Fibroblast of skin of left quadriceps (primary cell): ENCODE measurements at regions not wholly inside any gene's neighbourhood (a gene's known extent, or its start where the extent isn't known, plus 50 kb on each side); places are given as distances from the start of the nearest gene placed in this dataset.
"Not testable (repeated sequence)": the region's sequence is repeated elsewhere in the genome, so short reads cannot be mapped to it uniquely, and the experiment has no call there.

Experiments
- DNase-seq, 2 experiments: peaks; one replicate each; pipeline ENCODE4 v3.0.0-alpha.2; 2013; ENCODE audit warnings: low read depth in 2 of 2

- no peak for DNase-seq
Observed at GRCh38 chrX:113522814-113523213, 682.2 kb upstream of the AMOT start.

GRCh38 chrX:113514906-113515305 lies 674.3 kb upstream of the AMOT start:
- DNase-seq = no peak

GRCh38 chrX:113512700-113513395 lies 672.2 kb upstream of the AMOT start:
- DNase-seq = peak; percentile 65 to 69

GRCh38 chrX:113510586-113510985 lies 670.0 kb upstream of the AMOT start:
- peak in 1 of 2 experiments; percentile 7 for DNase-seq

GRCh38 chrX:113492895-113493294 lies 652.3 kb upstream of the AMOT start:
- no peak for DNase-seq

GRCh38 chrX:113473418-113473817 lies 632.8 kb upstream of the AMOT start:
- no peak for DNase-seq

GRCh38 chrX:113473015-113473414 lies 632.4 kb upstream of the AMOT start:
- peak; percentile 8 to 9 for DNase-seq

- no peak for DNase-seq
Observed at GRCh38 chrX:113470166-113470565, 629.5 kb upstream of the AMOT start.

- DNase-seq = no peak
Observed at GRCh38 chrX:113457719-113458118, 617.1 kb upstream of the AMOT start.

- no peak for DNase-seq
Observed at GRCh38 chrX:113455582-113455981, 615.0 kb upstream of the AMOT start.

- no peak for DNase-seq
Observed at GRCh38 chrX:113429011-113429410, 588.4 kb upstream of the AMOT start.

- DNase-seq = no peak
Observed at GRCh38 chrX:113422323-113422722, 581.7 kb upstream of the AMOT start.

GRCh38 chrX:113421432-113421831 lies 580.8 kb upstream of the AMOT start:
- DNase-seq = no peak

- no peak for DNase-seq
Observed at GRCh38 chrX:113412106-113412505, 571.5 kb upstream of the AMOT start.

GRCh38 chrX:113408843-113409242 lies 568.2 kb upstream of the AMOT start:
- no peak for DNase-seq

GRCh38 chrX:113400193-113400704 lies 559.6 kb upstream of the AMOT start:
- DNase-seq = no peak

- no peak for DNase-seq
Observed at GRCh38 chrX:113399506-113400192, 559.0 kb upstream of the AMOT start.

GRCh38 chrX:113392355-113392754 lies 551.7 kb upstream of the AMOT start:
- DNase-seq = no peak

- no peak for DNase-seq
Observed at GRCh38 chrX:113391875-113392274, 551.2 kb upstream of the AMOT start.

- DNase-seq = no peak
Observed at GRCh38 chrX:113390531-113390930, 549.9 kb upstream of the AMOT start.

- DNase-seq = no peak
Observed at GRCh38 chrX:113389846-113390245, 549.2 kb upstream of the AMOT start.

GRCh38 chrX:113384628-113385027 lies 544.0 kb upstream of the AMOT start:
- DNase-seq = peak; percentile 75 to 76

GRCh38 chrX:113373421-113373820 lies 532.8 kb upstream of the AMOT start:
- DNase-seq = not testable (repeated sequence)
